ENCODE measurements at regions not wholly inside any gene's neighbourhood (a gene's known extent, or its start where the extent isn't known, plus 50 kb on each side); places are given as distances from the start of the nearest gene placed in this dataset.

DNA sequence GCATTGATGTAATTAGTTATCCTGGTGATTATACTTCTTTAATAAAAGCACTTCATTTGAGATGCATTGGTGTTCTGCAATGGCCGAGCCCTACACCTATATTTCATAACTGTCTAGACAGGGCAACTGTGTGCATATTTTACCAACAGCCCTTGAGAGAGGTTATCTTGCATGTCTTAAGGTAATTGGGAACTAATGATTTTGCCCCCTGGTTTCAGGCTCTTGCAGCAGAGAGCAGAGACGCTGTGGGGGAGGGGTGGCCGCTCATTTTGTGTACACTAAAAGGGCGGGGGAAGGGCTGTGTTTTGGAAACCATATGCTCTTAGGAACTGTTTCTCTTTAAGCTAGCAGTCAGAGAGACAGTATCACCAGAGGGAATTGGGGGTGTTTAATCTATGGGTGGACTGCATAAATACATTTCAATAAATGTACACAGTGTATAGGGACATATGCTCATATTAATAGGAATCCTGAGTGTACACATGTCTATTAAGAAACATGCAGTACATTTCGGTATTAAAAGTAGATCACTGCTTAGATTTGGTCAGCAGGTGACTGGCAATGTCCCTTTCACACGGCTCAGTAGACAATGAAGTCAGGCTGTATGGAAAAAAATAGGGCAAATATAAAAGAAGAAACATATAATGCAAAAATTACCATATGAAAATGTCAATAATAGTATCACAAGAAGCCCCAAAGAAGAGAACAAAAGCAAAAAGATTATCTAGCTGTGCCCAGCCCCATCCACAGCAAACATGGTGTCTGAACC, 402.9 kb upstream of the CITED2 start:
- in situ Hi-C loops (cut with HindIII; ENCODE audit: low sequenced_read_pairs): no loop called here
- no peak for DNase-seq (ENCODE audit: low read depth)
- TF ChIP-seq, protein P1, sequence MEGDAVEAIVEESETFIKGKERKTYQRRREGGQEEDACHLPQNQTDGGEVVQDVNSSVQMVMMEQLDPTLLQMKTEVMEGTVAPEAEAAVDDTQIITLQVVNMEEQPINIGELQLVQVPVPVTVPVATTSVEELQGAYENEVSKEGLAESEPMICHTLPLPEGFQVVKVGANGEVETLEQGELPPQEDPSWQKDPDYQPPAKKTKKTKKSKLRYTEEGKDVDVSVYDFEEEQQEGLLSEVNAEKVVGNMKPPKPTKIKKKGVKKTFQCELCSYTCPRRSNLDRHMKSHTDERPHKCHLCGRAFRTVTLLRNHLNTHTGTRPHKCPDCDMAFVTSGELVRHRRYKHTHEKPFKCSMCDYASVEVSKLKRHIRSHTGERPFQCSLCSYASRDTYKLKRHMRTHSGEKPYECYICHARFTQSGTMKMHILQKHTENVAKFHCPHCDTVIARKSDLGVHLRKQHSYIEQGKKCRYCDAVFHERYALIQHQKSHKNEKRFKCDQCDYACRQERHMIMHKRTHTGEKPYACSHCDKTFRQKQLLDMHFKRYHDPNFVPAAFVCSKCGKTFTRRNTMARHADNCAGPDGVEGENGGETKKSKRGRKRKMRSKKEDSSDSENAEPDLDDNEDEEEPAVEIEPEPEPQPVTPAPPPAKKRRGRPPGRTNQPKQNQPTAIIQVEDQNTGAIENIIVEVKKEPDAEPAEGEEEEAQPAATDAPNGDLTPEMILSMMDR (IDR thresholded peaks at IDR 0.05; ENCODE audit: low read depth, low read length, missing control alignments): no peak
- H3K4me3 ChIP-seq (ENCODE audit: low read depth, low read length): no peak overlapping the region

- in situ Hi-C loops (cut with HindIII; ENCODE audit: low sequenced_read_pairs): no loop called here
- no peak overlapping the region for H3K4me3 ChIP-seq (ENCODE audit: low read depth, low read length)
- DNase-seq (ENCODE audit: low read depth): peak; percentile 22
- TF ChIP-seq, protein P1 (IDR thresholded peaks at IDR 0.05; ENCODE audit: low read depth, low read length, missing control alignments): no peak
Measured at GRCh38 chr6:139776041-139776440, 401.6 kb upstream of the CITED2 start.

DNA sequence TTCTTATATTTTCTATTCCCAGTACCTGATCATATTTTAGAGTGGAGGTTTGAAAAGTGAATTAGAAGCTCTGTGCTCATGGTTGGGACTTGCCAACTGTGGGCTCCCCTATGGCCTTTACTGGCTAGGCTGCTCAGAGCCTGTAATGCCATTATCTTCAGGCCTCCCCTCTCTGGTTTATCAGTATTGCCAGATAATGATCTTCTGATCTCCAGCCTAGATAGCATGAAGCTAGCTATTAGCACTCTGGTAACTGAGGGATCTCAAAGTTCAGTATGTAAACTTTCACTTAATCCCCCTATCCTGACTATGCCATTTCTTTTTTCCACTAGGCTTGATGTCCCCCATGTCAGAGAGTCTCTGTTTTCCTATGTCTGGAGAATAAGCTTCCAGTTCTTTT, 393.7 kb upstream of the CITED2 start:
- in situ Hi-C loops (cut with HindIII; ENCODE audit: low sequenced_read_pairs): no loop called here

GRCh38 chr6:139766796-139767195, 392.3 kb upstream of the CITED2 start:
- TF ChIP-seq, protein P1 (IDR thresholded peaks at IDR 0.05; ENCODE audit: low read depth, low read length, missing control alignments): no peak
- H3K4me3 ChIP-seq (ENCODE audit: low read depth, low read length): no peak overlapping the region
- in situ Hi-C loops (cut with HindIII; ENCODE audit: low sequenced_read_pairs): no loop called here
- DNase-seq (ENCODE audit: low read depth): no peak

More for the DNA sequence above, 393.7 kb upstream of the CITED2 start:
- TF ChIP-seq, protein P1 (IDR thresholded peaks at IDR 0.05; ENCODE audit: low read depth, low read length, missing control alignments): no peak
- no peak overlapping the region for H3K4me3 ChIP-seq (ENCODE audit: low read depth, low read length)
- DNase-seq (ENCODE audit: low read depth): no peak

- no peak overlapping the region for H3K4me3 ChIP-seq (ENCODE audit: low read depth, low read length)
- TF ChIP-seq, protein P1 (IDR thresholded peaks at IDR 0.05; ENCODE audit: low read depth, low read length, missing control alignments): no peak
- in situ Hi-C loops (cut with HindIII; ENCODE audit: low sequenced_read_pairs): no loop called here
- no peak for DNase-seq (ENCODE audit: low read depth)
Measured at GRCh38 chr6:139765825-139766285, 391.4 kb upstream of the CITED2 start.

DNA sequence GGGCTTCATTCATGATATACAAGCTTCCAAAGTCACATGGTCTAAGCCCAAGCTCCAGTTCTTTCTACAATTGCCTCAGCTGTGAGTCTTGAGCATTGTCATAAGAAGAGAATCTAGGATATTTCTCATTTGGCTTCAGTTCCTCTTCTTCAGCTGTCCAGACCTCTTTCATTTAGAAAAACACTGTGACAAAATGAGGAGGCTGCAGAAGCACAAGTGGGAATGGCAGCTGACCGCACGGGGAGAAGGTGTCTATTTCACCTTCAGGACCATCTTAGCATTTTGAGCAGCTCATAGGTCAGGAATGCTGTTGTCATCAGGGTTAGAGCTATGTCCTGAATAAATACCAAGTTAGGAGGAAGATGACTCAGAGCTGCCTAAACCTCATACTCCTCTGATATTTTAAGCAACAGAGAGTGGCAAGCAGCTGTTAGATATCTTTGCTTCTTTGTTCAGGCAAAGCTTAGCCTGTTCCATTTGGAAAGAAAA, 390.1 kb upstream of the CITED2 start:
- in situ Hi-C loops (cut with HindIII; ENCODE audit: low sequenced_read_pairs): no loop called here
- TF ChIP-seq, protein P1 (IDR thresholded peaks at IDR 0.05; ENCODE audit: low read depth, low read length, missing control alignments): no peak
- no peak overlapping the region for H3K4me3 ChIP-seq (ENCODE audit: low read depth, low read length)
- peak; percentile 83 for DNase-seq (ENCODE audit: low read depth)
